ENCODE measurements at regions not wholly inside any gene's neighbourhood (a gene's known extent, or its start where the extent isn't known, plus 50 kb on each side); places are given as distances from the start of the nearest gene placed in this dataset.
"Not testable (repeated sequence)": the region's sequence is repeated elsewhere in the genome, so short reads cannot be mapped to it uniquely, and the experiment has no call there.

DNA sequence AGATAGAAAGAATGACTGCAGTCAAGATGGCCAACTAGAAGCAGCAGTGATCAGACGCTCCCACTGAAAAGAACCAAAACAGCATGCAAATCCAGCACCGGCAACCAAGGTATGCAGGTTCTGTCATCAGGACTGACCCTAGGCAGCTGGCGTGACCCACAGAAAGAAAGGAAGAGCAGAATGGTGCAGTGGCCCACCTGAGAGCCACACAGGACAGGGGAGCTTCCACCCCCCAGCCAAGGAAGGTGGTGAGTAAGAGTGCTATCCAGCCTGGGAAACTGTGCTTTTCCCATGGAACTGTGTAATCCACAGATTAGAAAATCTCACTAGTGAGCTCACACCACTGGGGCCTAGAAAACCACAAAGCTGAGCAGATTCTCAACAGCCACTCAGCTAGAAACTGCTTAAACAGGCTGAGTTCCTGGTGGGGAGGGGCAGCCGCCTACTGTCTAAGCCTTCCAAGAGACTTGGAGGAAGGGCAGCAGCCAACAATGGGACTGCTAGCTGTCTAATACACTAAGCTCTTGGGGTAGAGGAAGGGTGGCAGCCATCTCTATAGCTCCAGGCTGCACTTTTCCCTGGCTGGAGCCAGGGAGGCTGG, 127.9 kb downstream of the EVA1A start:
- no peaks in the 10 kb centered on the region for H3K27me3 ChIP-seq
- intact Hi-C loops (cut with DNase I), result no loop called here
- no peak for DNase-seq (ENCODE audit: extremely low spot score in 2 of 2)
- no peaks in the 10 kb centered on the region for H3K36me3 ChIP-seq
- no peak overlapping the region for H3K4me3 ChIP-seq
- H3K27ac ChIP-seq, result no peak overlapping the region
- H3K4me1 ChIP-seq, result no peaks in the 10 kb centered on the region
- TF ChIP-seq POLR2A (IDR thresholded peaks at IDR 0.05) (no peak), POLR2AphosphoS5 (IDR thresholded peaks at IDR 0.05; ENCODE audit: insufficient read depth in 1 of 2, low read depth in 1 of 2) (no peak)
- TF ChIP-seq, protein P1, sequence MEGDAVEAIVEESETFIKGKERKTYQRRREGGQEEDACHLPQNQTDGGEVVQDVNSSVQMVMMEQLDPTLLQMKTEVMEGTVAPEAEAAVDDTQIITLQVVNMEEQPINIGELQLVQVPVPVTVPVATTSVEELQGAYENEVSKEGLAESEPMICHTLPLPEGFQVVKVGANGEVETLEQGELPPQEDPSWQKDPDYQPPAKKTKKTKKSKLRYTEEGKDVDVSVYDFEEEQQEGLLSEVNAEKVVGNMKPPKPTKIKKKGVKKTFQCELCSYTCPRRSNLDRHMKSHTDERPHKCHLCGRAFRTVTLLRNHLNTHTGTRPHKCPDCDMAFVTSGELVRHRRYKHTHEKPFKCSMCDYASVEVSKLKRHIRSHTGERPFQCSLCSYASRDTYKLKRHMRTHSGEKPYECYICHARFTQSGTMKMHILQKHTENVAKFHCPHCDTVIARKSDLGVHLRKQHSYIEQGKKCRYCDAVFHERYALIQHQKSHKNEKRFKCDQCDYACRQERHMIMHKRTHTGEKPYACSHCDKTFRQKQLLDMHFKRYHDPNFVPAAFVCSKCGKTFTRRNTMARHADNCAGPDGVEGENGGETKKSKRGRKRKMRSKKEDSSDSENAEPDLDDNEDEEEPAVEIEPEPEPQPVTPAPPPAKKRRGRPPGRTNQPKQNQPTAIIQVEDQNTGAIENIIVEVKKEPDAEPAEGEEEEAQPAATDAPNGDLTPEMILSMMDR (IDR thresholded peaks at IDR 0.05), result no peak
- H3K9me3 ChIP-seq, result no peaks in the 10 kb centered on the region

DNA sequence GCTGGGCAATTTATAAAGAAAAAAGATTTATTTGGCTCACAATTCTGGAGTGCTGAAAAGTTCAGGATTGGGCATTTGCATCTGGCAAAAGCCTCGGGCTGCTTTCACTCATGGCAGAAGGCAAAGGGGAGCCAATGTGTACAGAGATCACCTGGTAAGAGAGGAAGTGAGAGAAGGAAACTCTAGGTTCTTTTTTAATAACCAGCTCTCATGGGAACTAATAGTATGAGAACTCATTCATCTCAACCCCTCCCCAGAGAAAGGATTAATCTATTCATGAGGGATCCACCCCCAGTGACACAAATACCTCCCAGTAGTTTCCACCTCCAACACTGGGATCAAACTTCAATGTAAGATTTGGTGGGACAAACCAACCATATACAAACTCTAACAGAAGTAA, 129.0 kb downstream of the EVA1A start:
- DNase-seq (ENCODE audit: extremely low spot score in 2 of 2), result no peak
- Histone ChIP-seq H3K4me1 (no peaks in the 10 kb centered on the region), H3K27me3 (no peaks in the 10 kb centered on the region), H3K27ac (no peak overlapping the region), H3K4me3 (no peak overlapping the region), H3K9me3 (no peaks in the 10 kb centered on the region), H3K36me3 (no peaks in the 10 kb centered on the region)
- intact Hi-C loops (cut with DNase I), result no loop called here
- TF ChIP-seq, protein P1 (IDR thresholded peaks at IDR 0.05), result no peak
- TF ChIP-seq POLR2A (IDR thresholded peaks at IDR 0.05), result no peak
- TF ChIP-seq POLR2AphosphoS5 (IDR thresholded peaks at IDR 0.05; ENCODE audit: insufficient read depth in 1 of 2, low read depth in 1 of 2), result no peak

DNA sequence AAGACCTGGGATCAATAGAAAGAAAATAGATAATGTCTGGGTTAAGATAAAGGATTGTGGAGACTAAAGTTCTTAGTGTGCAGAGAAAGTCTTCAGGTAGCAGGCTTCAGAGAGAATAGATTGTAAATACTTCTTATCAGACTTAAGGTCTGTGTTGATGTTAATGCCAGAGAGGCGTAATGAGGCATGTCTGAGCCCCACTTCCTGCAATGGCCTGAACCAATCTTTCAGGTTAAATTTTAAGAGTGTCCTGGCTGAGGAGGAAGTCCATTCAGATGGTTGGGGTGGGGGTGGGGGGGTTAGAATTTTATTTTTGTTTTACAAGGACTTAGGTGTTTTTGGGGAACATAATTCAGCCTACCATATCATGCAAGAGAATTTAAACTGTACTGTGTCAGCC, 129.5 kb downstream of the EVA1A start:
- TF ChIP-seq, protein P1 (IDR thresholded peaks at IDR 0.05), result no peak
- no peak for TF ChIP-seq POLR2A (IDR thresholded peaks at IDR 0.05)
- TF ChIP-seq POLR2AphosphoS5 (IDR thresholded peaks at IDR 0.05; ENCODE audit: insufficient read depth in 1 of 2, low read depth in 1 of 2), result no peak
- intact Hi-C loops (cut with DNase I), result no loop called here
- DNase-seq (ENCODE audit: extremely low spot score in 2 of 2), result no peak

DNA sequence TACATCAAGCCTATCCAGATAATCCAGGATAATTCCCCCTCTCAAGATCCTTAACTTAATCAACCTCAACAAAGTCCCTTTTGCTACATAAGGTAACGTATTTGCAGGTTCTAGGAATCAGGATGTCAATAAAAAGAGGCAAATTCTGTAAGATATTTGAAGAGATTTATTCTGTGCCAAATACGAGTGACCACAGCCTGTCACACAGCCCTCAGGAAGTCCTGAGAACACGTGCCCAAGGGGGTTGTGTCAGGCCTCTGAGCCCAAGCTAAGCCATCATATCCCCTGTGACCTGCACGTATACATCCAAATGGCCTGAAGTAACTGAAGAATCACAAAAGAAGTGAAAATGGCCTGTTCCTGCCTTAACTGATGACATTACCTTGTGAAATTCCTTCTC, 130.3 kb downstream of the EVA1A start:
- H3K36me3 ChIP-seq; intact Hi-C loops (cut with DNase I); DNase-seq (ENCODE audit: extremely low spot score in 2 of 2); H3K9me3 ChIP-seq; H3K27me3 ChIP-seq; H3K27ac ChIP-seq; H3K4me3 ChIP-seq; H3K4me1 ChIP-seq: not testable (repeated sequence)

More for the DNA sequence above, 129.5 kb downstream of the EVA1A start:
- Histone ChIP-seq H3K4me3 (no peak overlapping the region), H3K9me3 (no peaks in the 10 kb centered on the region), H3K4me1 (no peaks in the 10 kb centered on the region), H3K27me3 (no peaks in the 10 kb centered on the region), H3K36me3 (no peaks in the 10 kb centered on the region), H3K27ac (no peak overlapping the region)

DNA sequence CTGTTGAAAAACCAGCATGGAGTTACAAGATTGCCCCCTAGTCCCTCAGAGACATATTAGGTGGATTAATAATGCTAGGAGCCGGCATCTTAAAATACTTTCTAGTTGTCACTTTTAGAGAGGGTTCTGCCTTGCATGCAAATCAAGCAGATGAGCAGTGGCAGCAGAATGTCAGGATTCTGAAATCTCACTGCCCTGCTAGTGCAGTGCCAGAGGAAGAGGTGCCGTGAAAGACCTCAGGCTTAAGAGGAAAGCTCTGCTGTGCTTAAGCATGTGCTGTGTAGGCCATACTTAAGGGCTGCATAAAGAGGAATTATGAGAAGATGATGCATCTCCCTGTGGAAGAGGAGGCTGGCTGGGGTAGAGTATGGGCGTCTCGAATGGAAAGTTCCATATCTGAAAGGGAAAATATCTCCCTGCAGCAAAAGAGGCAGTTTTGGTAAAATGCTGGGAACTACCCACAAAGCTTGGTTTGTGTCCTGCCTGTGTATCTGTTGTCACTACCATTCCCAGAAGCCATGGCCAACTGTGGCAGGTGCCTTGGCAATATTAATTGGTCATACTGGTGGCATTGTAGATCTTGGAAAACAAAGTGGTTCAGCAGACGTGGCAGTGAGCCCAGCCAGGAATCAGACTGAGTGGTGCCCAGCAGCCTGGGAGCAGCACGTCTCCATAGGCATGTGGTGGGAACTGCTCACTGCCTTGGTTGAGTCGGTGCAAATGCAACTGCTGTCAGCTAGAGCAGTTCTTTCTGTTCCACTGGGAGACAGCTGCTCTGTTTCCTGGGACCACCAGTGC, 131.9 kb downstream of the EVA1A start:
- Histone ChIP-seq H3K27ac (no peak overlapping the region), H3K4me3 (no peak overlapping the region), H3K9me3 (no peaks in the 10 kb centered on the region), H3K27me3 (no peaks in the 10 kb centered on the region), H3K4me1 (no peaks in the 10 kb centered on the region), H3K36me3 (no peaks in the 10 kb centered on the region)
- no peak for DNase-seq (ENCODE audit: extremely low spot score in 2 of 2)
- intact Hi-C loops (cut with DNase I), result no loop called here
- TF ChIP-seq, protein P1 (IDR thresholded peaks at IDR 0.05), result no peak
- TF ChIP-seq POLR2A (IDR thresholded peaks at IDR 0.05) (no peak), POLR2AphosphoS5 (IDR thresholded peaks at IDR 0.05; ENCODE audit: insufficient read depth in 1 of 2, low read depth in 1 of 2) (no peak)

All from vagina (tissue), 2 donors.